ENCODE measurements at regions not wholly inside any gene's neighbourhood (a gene's known extent, or its start where the extent isn't known, plus 50 kb on each side); places are given as distances from the start of the nearest gene placed in this dataset.

DNA sequence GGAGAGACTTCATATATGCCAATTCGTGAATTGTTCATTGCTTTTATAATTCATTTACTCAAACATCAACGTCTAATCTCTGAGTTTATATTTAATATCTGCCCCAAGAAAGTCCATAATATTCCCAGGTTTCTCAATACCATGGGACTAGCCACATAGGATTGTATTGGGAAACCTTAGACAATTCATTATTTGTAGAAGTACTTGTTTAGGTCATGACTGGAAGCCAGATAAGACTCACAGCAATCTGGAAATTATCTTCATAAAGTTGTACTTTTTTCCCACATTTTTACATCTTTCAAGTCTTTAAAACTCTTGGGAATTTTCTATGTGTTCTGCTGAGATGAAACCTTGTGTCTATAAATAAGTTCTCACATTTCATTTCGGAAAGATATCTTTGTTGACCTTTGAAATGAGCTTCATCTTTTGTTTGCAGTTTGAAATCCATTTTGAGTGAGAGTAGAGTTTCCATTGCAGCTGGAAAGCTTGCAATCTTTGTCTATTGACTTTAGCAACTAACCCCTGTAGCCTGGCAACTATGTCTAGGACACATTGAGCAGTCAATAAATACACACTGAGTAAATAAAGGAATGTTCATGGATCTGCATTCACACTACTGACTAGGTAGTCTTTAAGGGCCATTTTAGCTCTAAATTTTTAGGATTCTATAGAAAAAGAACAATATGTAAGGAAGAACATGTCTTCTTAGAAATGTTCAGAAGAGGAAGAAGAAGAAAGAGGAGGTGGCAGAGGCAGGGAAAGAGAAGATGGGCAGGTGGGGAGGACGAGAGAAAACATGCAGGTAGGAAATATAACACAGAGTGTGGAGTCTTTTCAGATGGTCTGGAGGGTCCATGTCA, 154.4 kb downstream of the LRIG3 start:
- Histone ChIP-seq H3K9ac (ENCODE audit: insufficient read depth in 1 of 2, low read length in 2 of 2) (no peak overlapping the region), H3K9me3 (ENCODE audit: control insufficient read depth in 4 of 4, insufficient read depth in 3 of 4, low read length in 3 of 4) (no peaks in the 10 kb centered on the region), H3K27me3 (ENCODE audit: control insufficient read depth in 3 of 3, insufficient read depth in 3 of 3, low read length in 2 of 3) (no peaks in the 10 kb centered on the region), H3K27ac (ENCODE audit: low read depth in 1 of 2, low read length in 1 of 2) (no peak overlapping the region), H3K36me3 (ENCODE audit: control insufficient read depth in 4 of 4, insufficient read depth in 4 of 4, low read length in 4 of 4) (no peaks in the 10 kb centered on the region), H3K4me3 (no peak overlapping the region), H3K4me1 (ENCODE audit: control insufficient read depth in 5 of 5, insufficient read depth in 5 of 5, low read length in 5 of 5) (no peaks in the 10 kb centered on the region)
- WGBS, 2 donors = 67 to 79% methylated on average over 4 of the region's 4 CpGs
- TF ChIP-seq, protein P1, sequence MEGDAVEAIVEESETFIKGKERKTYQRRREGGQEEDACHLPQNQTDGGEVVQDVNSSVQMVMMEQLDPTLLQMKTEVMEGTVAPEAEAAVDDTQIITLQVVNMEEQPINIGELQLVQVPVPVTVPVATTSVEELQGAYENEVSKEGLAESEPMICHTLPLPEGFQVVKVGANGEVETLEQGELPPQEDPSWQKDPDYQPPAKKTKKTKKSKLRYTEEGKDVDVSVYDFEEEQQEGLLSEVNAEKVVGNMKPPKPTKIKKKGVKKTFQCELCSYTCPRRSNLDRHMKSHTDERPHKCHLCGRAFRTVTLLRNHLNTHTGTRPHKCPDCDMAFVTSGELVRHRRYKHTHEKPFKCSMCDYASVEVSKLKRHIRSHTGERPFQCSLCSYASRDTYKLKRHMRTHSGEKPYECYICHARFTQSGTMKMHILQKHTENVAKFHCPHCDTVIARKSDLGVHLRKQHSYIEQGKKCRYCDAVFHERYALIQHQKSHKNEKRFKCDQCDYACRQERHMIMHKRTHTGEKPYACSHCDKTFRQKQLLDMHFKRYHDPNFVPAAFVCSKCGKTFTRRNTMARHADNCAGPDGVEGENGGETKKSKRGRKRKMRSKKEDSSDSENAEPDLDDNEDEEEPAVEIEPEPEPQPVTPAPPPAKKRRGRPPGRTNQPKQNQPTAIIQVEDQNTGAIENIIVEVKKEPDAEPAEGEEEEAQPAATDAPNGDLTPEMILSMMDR (IDR thresholded peaks at IDR 0.05; ENCODE audit: control extremely low read depth, extremely low read depth) = no peak
- peak in 2 of 3 donors; percentile 17 to 19 for DNase-seq
- ATAC-seq (ENCODE audit: insufficient read depth, low FRiP score) = no peak

DNA sequence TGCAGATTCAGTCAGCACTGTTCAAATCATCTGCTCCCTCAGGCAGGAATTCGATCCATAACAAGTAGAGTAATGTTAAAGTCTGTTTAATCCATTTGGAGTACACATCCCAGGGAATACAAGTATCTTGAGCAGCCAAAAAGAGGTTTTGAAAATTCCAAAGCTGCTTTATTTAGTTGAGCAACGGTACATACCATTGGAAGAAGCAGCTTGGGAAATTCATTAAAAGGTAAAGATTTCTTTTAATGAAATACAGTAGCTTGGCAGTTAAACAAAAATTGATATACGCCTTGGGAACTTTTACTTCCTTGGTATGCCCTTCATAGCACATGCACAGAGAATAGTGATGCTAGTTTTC, 153.8 kb downstream of the LRIG3 start:
- ATAC-seq (ENCODE audit: insufficient read depth, low FRiP score) = no peak
- WGBS, 2 donors = 49 to 56% methylated on average over 3 of the region's 3 CpGs
- H3K4me1 ChIP-seq (ENCODE audit: control insufficient read depth in 5 of 5, insufficient read depth in 5 of 5, low read length in 5 of 5) = no peaks in the 10 kb centered on the region
- no peaks in the 10 kb centered on the region for H3K9me3 ChIP-seq (ENCODE audit: control insufficient read depth in 4 of 4, insufficient read depth in 3 of 4, low read length in 3 of 4)
- H3K36me3 ChIP-seq (ENCODE audit: control insufficient read depth in 4 of 4, insufficient read depth in 4 of 4, low read length in 4 of 4) = no peaks in the 10 kb centered on the region
- H3K4me3 ChIP-seq = no peak overlapping the region
- H3K9ac ChIP-seq (ENCODE audit: insufficient read depth in 1 of 2, low read length in 2 of 2) = no peak overlapping the region
- no peak overlapping the region for H3K27ac ChIP-seq (ENCODE audit: low read depth in 1 of 2, low read length in 1 of 2)
- TF ChIP-seq, protein P1 (IDR thresholded peaks at IDR 0.05; ENCODE audit: control extremely low read depth, extremely low read depth) = no peak
- DNase-seq = no peak
- no peaks in the 10 kb centered on the region for H3K27me3 ChIP-seq (ENCODE audit: control insufficient read depth in 3 of 3, insufficient read depth in 3 of 3, low read length in 2 of 3)

DNA sequence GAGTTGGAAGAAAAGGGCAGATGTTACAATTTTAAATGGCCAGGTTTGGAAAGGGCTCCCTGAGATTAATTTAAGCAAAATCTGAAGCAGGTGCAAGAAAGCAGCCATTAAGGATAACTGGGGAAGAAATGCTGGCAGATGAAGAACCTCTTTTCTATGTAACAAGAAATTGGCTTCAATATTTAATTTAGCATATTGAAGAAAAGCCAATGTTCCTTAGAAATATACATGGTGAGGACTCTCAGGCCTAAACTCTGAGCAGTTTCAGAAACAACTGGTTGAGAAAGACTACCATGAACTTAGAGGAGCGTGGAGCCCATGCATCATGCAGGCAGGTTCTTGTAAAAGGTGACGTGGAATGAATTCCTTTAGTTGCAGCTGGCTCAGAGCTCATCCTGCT, 152.8 kb downstream of the LRIG3 start:
- DNase-seq (no peak), ATAC-seq (ENCODE audit: insufficient read depth, low FRiP score) (no peak)
- TF ChIP-seq, protein P1 (IDR thresholded peaks at IDR 0.05; ENCODE audit: control extremely low read depth, extremely low read depth) = no peak
- no peaks in the 10 kb centered on the region for H3K27me3 ChIP-seq (ENCODE audit: control insufficient read depth in 3 of 3, insufficient read depth in 3 of 3, low read length in 2 of 3)
- H3K4me1 ChIP-seq (ENCODE audit: control insufficient read depth in 5 of 5, insufficient read depth in 5 of 5, low read length in 5 of 5) = no peaks in the 10 kb centered on the region
- H3K4me3 ChIP-seq = no peak overlapping the region
- H3K9me3 ChIP-seq (ENCODE audit: control insufficient read depth in 4 of 4, insufficient read depth in 3 of 4, low read length in 3 of 4) = no peaks in the 10 kb centered on the region
- H3K36me3 ChIP-seq (ENCODE audit: control insufficient read depth in 4 of 4, insufficient read depth in 4 of 4, low read length in 4 of 4) = no peaks in the 10 kb centered on the region
- no peak overlapping the region for H3K9ac ChIP-seq (ENCODE audit: insufficient read depth in 1 of 2, low read length in 2 of 2)
- 80 to 83% methylated on average over 2 of the region's 2 CpGs for WGBS, 2 donors
- no peak overlapping the region for H3K27ac ChIP-seq (ENCODE audit: low read depth in 1 of 2, low read length in 1 of 2)

DNA sequence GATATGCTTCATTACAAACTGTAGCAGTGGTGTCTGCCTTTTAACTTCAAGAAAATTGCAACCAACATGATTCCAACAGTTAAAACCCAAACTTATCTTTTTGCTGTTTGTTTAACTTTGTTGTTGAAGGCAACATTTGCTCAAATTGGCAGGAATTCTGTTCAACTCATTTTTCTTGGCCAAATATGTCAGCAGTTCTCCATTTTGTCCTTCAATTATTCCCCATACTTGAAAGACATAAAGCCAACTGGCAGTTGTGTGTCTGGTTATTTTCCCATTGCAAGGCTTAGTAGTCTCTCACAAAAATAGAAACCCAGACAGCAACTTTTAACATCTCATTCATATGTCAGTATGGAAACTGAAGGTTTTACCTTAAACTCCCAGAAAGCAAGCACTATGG, 146.3 kb downstream of the LRIG3 start:
- ATAC-seq (ENCODE audit: insufficient read depth, low FRiP score) = no peak
- H3K9ac ChIP-seq (ENCODE audit: insufficient read depth in 1 of 2, low read length in 2 of 2) = no peak overlapping the region

More for the DNA sequence above, 146.3 kb downstream of the LRIG3 start:
- no peak for DNase-seq
- Histone ChIP-seq H3K9me3 (ENCODE audit: control insufficient read depth in 4 of 4, insufficient read depth in 3 of 4, low read length in 3 of 4) (no peaks in the 10 kb centered on the region), H3K27me3 (ENCODE audit: control insufficient read depth in 3 of 3, insufficient read depth in 3 of 3, low read length in 2 of 3) (no peaks in the 10 kb centered on the region), H3K36me3 (ENCODE audit: control insufficient read depth in 4 of 4, insufficient read depth in 4 of 4, low read length in 4 of 4) (no peaks in the 10 kb centered on the region), H3K4me1 (ENCODE audit: control insufficient read depth in 5 of 5, insufficient read depth in 5 of 5, low read length in 5 of 5) (peaks cover 0 to 3% (median 0%) of the 10 kb centered on the region in 5 donors), H3K27ac (ENCODE audit: low read depth in 1 of 2, low read length in 1 of 2) (no peak overlapping the region), H3K4me3 (no peak overlapping the region)
- TF ChIP-seq, protein P1 (IDR thresholded peaks at IDR 0.05; ENCODE audit: control extremely low read depth, extremely low read depth) = no peak

All from lung (tissue), 11 donors.